Smooth muscle cell (in vitro differentiated cells): ENCODE measurements at regions not wholly inside any gene's neighbourhood (a gene's known extent, or its start where the extent isn't known, plus 50 kb on each side); places are given as distances from the start of the nearest gene placed in this dataset.

Experiments
- DNase-seq: peaks from one replicate; lab custom pipeline; 2025; ENCODE audit not compliant: unreplicated experiment; lab: John Stamatoyannopoulos, UW
- H2AFZ ChIP-seq: fragments of 200-600 bp; sonication (generic); 2 replicates; pipeline ENCODE4 v1.6.0; 2016; ENCODE audit warnings: antibody characterized with exemption, low read depth, mild to moderate bottlenecking
- H3F3A ChIP-seq: fragments of 200-600 bp; sonication (generic); 2 replicates; pipeline ENCODE4 v1.6.0; 2017; ENCODE audit warnings: antibody characterized with exemption, low read depth
- H3K27ac ChIP-seq: fragments of 200-600 bp; sonication (generic); 2 replicates; pipeline ENCODE4 v1.5.1; 2016; ENCODE audit warnings: low read depth, mild to moderate bottlenecking
- H3K27me3 ChIP-seq: fragments of 200-600 bp; sonication (generic); 2 replicates; pipeline ENCODE4 v1.6.1; 2016; ENCODE audit warnings: low read depth, mild to moderate bottlenecking
- H3K36me3 ChIP-seq: fragments of 200-600 bp; sonication (generic); 2 replicates; pipeline ENCODE4 v1.5.1; 2016; ENCODE audit warnings: low read depth
- H3K4me1 ChIP-seq: fragments of 200-600 bp; sonication (generic); 2 replicates; pipeline ENCODE4 v1.5.1; 2016; ENCODE audit warnings: low read depth
- H3K4me2 ChIP-seq: fragments of 200-600 bp; sonication (generic); 2 replicates; pipeline ENCODE4 v1.6.0; 2016; ENCODE audit warnings: mild to moderate bottlenecking
- H3K4me3 ChIP-seq: fragments of 200-600 bp; sonication (generic); 2 replicates; pipeline ENCODE4 v1.5.1; 2016; ENCODE audit warnings: mild to moderate bottlenecking
- H3K79me2 ChIP-seq: fragments of 200-600 bp; sonication (generic); 2 replicates; pipeline ENCODE4 v1.6.0; 2016; ENCODE audit warnings: low read depth, mild to moderate bottlenecking
- H3K9ac ChIP-seq: fragments of 200-600 bp; sonication (generic); 2 replicates; pipeline ENCODE4 v1.6.0; 2016; ENCODE audit warnings: low read depth
- H3K9me3 ChIP-seq: fragments of 200-600 bp; sonication (generic); replicated peaks from 2 replicates; pipeline ENCODE4 v1.5.1; 2016; ENCODE audit warnings: low read depth
- H4K20me1 ChIP-seq: fragments of 200-600 bp; sonication (generic); 2 replicates; pipeline ENCODE4 v1.6.0; 2016; ENCODE audit warnings: low read depth
- WGBS: methylation state at CpG from one replicate; pipeline ENCODE4 v1.1.7; 2016; ENCODE audit warnings: low lambda C conversion rate; 5-methylcytosine and 5-hydroxymethylcytosine counted together
- TF ChIP-seq, protein P1 (sequence below): fragments of 200-600 bp; sonication (generic); IDR thresholded peaks from 2 replicates; pipeline ENCODE4 v1.5.1; 2017; ENCODE audit warnings: borderline replicate concordance, mild to moderate bottlenecking, antibody characterized with exemption; ENCODE audit not compliant: insufficient read depth, poor library complexity, severe bottlenecking

DNA sequence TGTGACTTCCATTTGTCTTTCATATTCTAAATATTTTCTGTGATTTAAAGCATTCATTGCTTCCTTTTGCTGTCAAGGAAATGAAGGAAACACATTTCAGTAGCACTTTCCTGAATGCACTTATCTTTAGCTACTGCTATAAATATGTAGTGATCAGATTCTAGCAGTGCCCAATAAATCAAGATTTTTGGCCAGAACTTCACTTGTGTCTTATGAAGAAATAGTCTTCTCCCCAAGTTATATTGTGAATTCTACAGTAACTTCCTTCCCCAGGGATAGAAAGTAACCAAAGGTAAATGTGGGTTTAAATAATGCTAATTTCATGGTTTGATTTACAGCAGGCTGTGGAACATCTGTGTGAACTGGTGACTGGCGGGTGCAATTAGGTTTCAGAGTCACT is 77.9 kb downstream of the DMRT2 start:
- Histone ChIP-seq H3K27ac (no peak overlapping the region), H3K9ac (no peak overlapping the region), H3K79me2 (no peaks in the 10 kb centered on the region), H4K20me1 (no peaks in the 10 kb centered on the region), H3K4me3 (no peak overlapping the region), H3K27me3 (no peaks in the 10 kb centered on the region), H3K36me3 (no peaks in the 10 kb centered on the region), H3K4me2 (no peak overlapping the region), H3K4me1 (no peaks in the 10 kb centered on the region), H3F3A (no peaks in the 10 kb centered on the region), H2AFZ (no peak overlapping the region), H3K9me3 (peaks cover 9% of the 10 kb centered on the region)
- DNase-seq, result no peak
- TF ChIP-seq, protein P1, sequence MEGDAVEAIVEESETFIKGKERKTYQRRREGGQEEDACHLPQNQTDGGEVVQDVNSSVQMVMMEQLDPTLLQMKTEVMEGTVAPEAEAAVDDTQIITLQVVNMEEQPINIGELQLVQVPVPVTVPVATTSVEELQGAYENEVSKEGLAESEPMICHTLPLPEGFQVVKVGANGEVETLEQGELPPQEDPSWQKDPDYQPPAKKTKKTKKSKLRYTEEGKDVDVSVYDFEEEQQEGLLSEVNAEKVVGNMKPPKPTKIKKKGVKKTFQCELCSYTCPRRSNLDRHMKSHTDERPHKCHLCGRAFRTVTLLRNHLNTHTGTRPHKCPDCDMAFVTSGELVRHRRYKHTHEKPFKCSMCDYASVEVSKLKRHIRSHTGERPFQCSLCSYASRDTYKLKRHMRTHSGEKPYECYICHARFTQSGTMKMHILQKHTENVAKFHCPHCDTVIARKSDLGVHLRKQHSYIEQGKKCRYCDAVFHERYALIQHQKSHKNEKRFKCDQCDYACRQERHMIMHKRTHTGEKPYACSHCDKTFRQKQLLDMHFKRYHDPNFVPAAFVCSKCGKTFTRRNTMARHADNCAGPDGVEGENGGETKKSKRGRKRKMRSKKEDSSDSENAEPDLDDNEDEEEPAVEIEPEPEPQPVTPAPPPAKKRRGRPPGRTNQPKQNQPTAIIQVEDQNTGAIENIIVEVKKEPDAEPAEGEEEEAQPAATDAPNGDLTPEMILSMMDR, result no peak
- 70% methylated on average over 1 of the region's 1 CpG for WGBS

GRCh38 chr9:1129382-1129781 is 79.2 kb downstream of the DMRT2 start:
- no peaks in the 10 kb centered on the region for H4K20me1 ChIP-seq
- H2AFZ ChIP-seq, result no peak overlapping the region
- H3K4me1 ChIP-seq, result no peaks in the 10 kb centered on the region
- peaks cover 9% of the 10 kb centered on the region for H3K9me3 ChIP-seq
- no peak overlapping the region for H3K4me2 ChIP-seq
- H3K27me3 ChIP-seq, result no peaks in the 10 kb centered on the region
- no peak overlapping the region for H3K9ac ChIP-seq
- no peaks in the 10 kb centered on the region for H3F3A ChIP-seq
- no peaks in the 10 kb centered on the region for H3K79me2 ChIP-seq
- DNase-seq, result no peak
- no peaks in the 10 kb centered on the region for H3K36me3 ChIP-seq
- WGBS, result 47% methylated on average over 4 of the region's 4 CpGs
- H3K27ac ChIP-seq, result no peak overlapping the region
- H3K4me3 ChIP-seq, result no peak overlapping the region
- TF ChIP-seq, protein P1, result no peak

GRCh38 chr9:1140057-1140456 is 89.9 kb downstream of the DMRT2 start:
- H3K4me2 ChIP-seq, result no peak overlapping the region
- H3K36me3 ChIP-seq, result no peaks in the 10 kb centered on the region
- no peak overlapping the region for H2AFZ ChIP-seq
- TF ChIP-seq, protein P1, result no peak
- H3K27me3 ChIP-seq, result no peaks in the 10 kb centered on the region
- DNase-seq, result no peak
- no peaks in the 10 kb centered on the region for H4K20me1 ChIP-seq
- H3K27ac ChIP-seq, result no peak overlapping the region
- no peaks in the 10 kb centered on the region for H3F3A ChIP-seq
- H3K9ac ChIP-seq, result no peak overlapping the region
- peaks cover 2% of the 10 kb centered on the region for H3K9me3 ChIP-seq
- no peaks in the 10 kb centered on the region for H3K79me2 ChIP-seq
- H3K4me3 ChIP-seq, result no peak overlapping the region
- H3K4me1 ChIP-seq, result no peaks in the 10 kb centered on the region
- 66% methylated on average over 2 of the region's 2 CpGs for WGBS

- H3K79me2 ChIP-seq, result no peaks in the 10 kb centered on the region
- H4K20me1 ChIP-seq, result no peaks in the 10 kb centered on the region
- H3K36me3 ChIP-seq, result no peaks in the 10 kb centered on the region
- H3K27ac ChIP-seq, result no peak overlapping the region
- DNase-seq, result no peak
- TF ChIP-seq, protein P1, result no peak
- H3K4me3 ChIP-seq, result no peak overlapping the region
- no peaks in the 10 kb centered on the region for H3K27me3 ChIP-seq
- H3K9me3 ChIP-seq, result peaks cover 3% of the 10 kb centered on the region
- H3K4me2 ChIP-seq, result no peak overlapping the region
- H3K9ac ChIP-seq, result no peak overlapping the region
- 39% methylated on average over 2 of the region's 2 CpGs for WGBS
- no peaks in the 10 kb centered on the region for H3F3A ChIP-seq
- H3K4me1 ChIP-seq, result no peaks in the 10 kb centered on the region
- no peak overlapping the region for H2AFZ ChIP-seq
These were observed 101.5 kb downstream of the DMRT2 start for GRCh38 chr9:1151691-1152090.
